SHP77 (cell line): ENCODE measurements at regions not wholly inside any gene's neighbourhood (a gene's known extent, or its start where the extent isn't known, plus 50 kb on each side); places are given as distances from the start of the nearest gene placed in this dataset.

Experiments used
- DNase-seq, 2 experiments: peaks; one replicate each; lab custom pipeline; 2025; lab: John Stamatoyannopoulos, UW

GRCh38 chr2:150612957-150613710 is 125.7 kb upstream of the RND3 start:
- DNase-seq, result no peak

- no peak for DNase-seq
Measured at GRCh38 chr2:150610670-150611279, 123.3 kb upstream of the RND3 start.

- DNase-seq, result no peak
Measured at GRCh38 chr2:150609831-150610582, 122.5 kb upstream of the RND3 start.

GRCh38 chr2:150608341-150608740 is 120.9 kb upstream of the RND3 start:
- DNase-seq, result no peak

GRCh38 chr2:150607390-150607811 is 119.9 kb upstream of the RND3 start:
- DNase-seq, result no peak

GRCh38 chr2:150606380-150607060 is 119.1 kb upstream of the RND3 start:
- no peak for DNase-seq

GRCh38 chr2:150605664-150606063 is 118.2 kb upstream of the RND3 start:
- DNase-seq, result no peak

GRCh38 chr2:150601280-150602038 is 114.0 kb upstream of the RND3 start:
- no peak for DNase-seq

- DNase-seq, result no peak
Measured at GRCh38 chr2:150599889-150600288, 112.4 kb upstream of the RND3 start.

GRCh38 chr2:150598383-150598782 is 110.9 kb upstream of the RND3 start:
- no peak for DNase-seq

- DNase-seq, result no peak
Measured at GRCh38 chr2:150595803-150596470, 108.5 kb upstream of the RND3 start.

GRCh38 chr2:150594299-150594698 is 106.8 kb upstream of the RND3 start:
- no peak for DNase-seq

- no peak for DNase-seq
Measured at GRCh38 chr2:150591496-150592285, 104.2 kb upstream of the RND3 start.

- no peak for DNase-seq
Measured at GRCh38 chr2:150589681-150590080, 102.2 kb upstream of the RND3 start.

- no peak for DNase-seq
Measured at GRCh38 chr2:150588506-150588870, 101.0 kb upstream of the RND3 start.

GRCh38 chr2:150587547-150588505 is 100.4 kb upstream of the RND3 start:
- DNase-seq, result no peak

- no peak for DNase-seq
Measured at GRCh38 chr2:150586858-150587257, 99.4 kb upstream of the RND3 start.

- no peak for DNase-seq
Measured at GRCh38 chr2:150585221-150585971, 97.9 kb upstream of the RND3 start.
